ENCODE measurements at regions not wholly inside any gene's neighbourhood (a gene's known extent, or its start where the extent isn't known, plus 50 kb on each side); places are given as distances from the start of the nearest gene placed in this dataset.

- WGBS (ENCODE audit: extremely low coverage, insufficient read length, low lambda C conversion rate) = no CpG with 5 or more reads among the region's 57 CpGs
- Histone ChIP-seq H3K79me1 (ENCODE audit: insufficient read depth, low read depth, low read length, poor library complexity, severe bottlenecking) (no peaks in the 10 kb centered on the region), H2BK120ac (ENCODE audit: low read depth, low read length, poor library complexity, severe bottlenecking) (no peak overlapping the region), H3K27me3 (ENCODE audit: insufficient read depth, low read length) (no peaks in the 10 kb centered on the region), H2BK20ac (ENCODE audit: low read depth, low read length, poor library complexity, severe bottlenecking) (no peak overlapping the region), H3K9me3 (ENCODE audit: control insufficient read depth, low read depth, low read length) (peaks cover 49% of the 10 kb centered on the region), H2AK5ac (ENCODE audit: insufficient read length, low read length) (no peak overlapping the region), H3K56ac (ENCODE audit: insufficient read length, low read depth, low read length) (no peak overlapping the region), H2BK12ac (ENCODE audit: insufficient read length, low read depth, low read length) (no peak overlapping the region), H4K20me1 (ENCODE audit: control insufficient read depth, insufficient read depth, insufficient read length) (no peaks in the 10 kb centered on the region), H3K9ac (ENCODE audit: extremely low read depth, insufficient read length, low read length) (no peak overlapping the region), H3K79me2 (ENCODE audit: insufficient read depth, low read length) (no peaks in the 10 kb centered on the region), H3K14ac (ENCODE audit: insufficient read depth, low read length) (no peak overlapping the region), H3K18ac (ENCODE audit: insufficient read length, low read depth, low read length) (no peak overlapping the region), H3K4me2 (ENCODE audit: insufficient read depth, insufficient read length, low read length) (no peak overlapping the region), H3K27ac (ENCODE audit: insufficient read length, low read depth, low read length) (no peak overlapping the region), H2BK5ac (ENCODE audit: insufficient read length, low read length) (no peak overlapping the region), H2BK15ac (ENCODE audit: low read depth, low read length) (no peak overlapping the region), H3K4me1 (ENCODE audit: insufficient read depth, low read length) (no peaks in the 10 kb centered on the region), H3T11ph (ENCODE audit: low read length) (no peak overlapping the region), H3K23me2 (ENCODE audit: insufficient read length, low read depth, low read length, poor library complexity, severe bottlenecking) (no peaks in the 10 kb centered on the region), H3K23ac (ENCODE audit: insufficient read length, low read depth, low read length) (no peak overlapping the region), H4K91ac (ENCODE audit: insufficient read length, low read depth, low read length) (no peak overlapping the region), H2AFZ (ENCODE audit: low read length) (no peak overlapping the region), H4K5ac (ENCODE audit: insufficient read length, low read depth, low read length) (no peak overlapping the region), H3K4ac (ENCODE audit: low read depth, low read length) (no peak overlapping the region), H4K8ac (replicated peaks; ENCODE audit: insufficient read length, low read depth, low read length) (no peak overlapping the region)
- Mint-ChIP-seq H3K36me3 (ENCODE audit: insufficient read depth in 1 of 3, low read depth in 3 of 3) (peaks cover 10 to 33% (median 13%) of the 10 kb centered on the region in 3 experiments; a peak in 6 of 7 replicates), H3K27me3 (ENCODE audit: low read depth) (peaks cover 5% of the 10 kb centered on the region), H3K4me1 (no peaks in the 10 kb centered on the region), H3K9me3 (peaks cover 80 to 85% of the 10 kb centered on the region in 2 experiments), H3K27ac (no peak overlapping the region), H3K4me3 (no peak overlapping the region)
- TF ChIP-seq, protein P1, sequence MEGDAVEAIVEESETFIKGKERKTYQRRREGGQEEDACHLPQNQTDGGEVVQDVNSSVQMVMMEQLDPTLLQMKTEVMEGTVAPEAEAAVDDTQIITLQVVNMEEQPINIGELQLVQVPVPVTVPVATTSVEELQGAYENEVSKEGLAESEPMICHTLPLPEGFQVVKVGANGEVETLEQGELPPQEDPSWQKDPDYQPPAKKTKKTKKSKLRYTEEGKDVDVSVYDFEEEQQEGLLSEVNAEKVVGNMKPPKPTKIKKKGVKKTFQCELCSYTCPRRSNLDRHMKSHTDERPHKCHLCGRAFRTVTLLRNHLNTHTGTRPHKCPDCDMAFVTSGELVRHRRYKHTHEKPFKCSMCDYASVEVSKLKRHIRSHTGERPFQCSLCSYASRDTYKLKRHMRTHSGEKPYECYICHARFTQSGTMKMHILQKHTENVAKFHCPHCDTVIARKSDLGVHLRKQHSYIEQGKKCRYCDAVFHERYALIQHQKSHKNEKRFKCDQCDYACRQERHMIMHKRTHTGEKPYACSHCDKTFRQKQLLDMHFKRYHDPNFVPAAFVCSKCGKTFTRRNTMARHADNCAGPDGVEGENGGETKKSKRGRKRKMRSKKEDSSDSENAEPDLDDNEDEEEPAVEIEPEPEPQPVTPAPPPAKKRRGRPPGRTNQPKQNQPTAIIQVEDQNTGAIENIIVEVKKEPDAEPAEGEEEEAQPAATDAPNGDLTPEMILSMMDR (conservative IDR thresholded peaks at IDR 0.05) = no peak
- no peak for DNase-seq
These were observed 171.4 kb upstream of the NUPR2 start for GRCh38 chr7:56287429-56288138.

Data from H9 (cell line).